DMS114 treated with DMSO at 0.1 percent for 48 hours (cell line): ENCODE measurements at regions not wholly inside any gene's neighbourhood (a gene's known extent, or its start where the extent isn't known, plus 50 kb on each side); places are given as distances from the start of the nearest gene placed in this dataset.

Experiments
- DNase-seq: peaks from one replicate; lab custom pipeline; 2025; ENCODE audit not compliant: unreplicated experiment; lab: John Stamatoyannopoulos, UW

DNA sequence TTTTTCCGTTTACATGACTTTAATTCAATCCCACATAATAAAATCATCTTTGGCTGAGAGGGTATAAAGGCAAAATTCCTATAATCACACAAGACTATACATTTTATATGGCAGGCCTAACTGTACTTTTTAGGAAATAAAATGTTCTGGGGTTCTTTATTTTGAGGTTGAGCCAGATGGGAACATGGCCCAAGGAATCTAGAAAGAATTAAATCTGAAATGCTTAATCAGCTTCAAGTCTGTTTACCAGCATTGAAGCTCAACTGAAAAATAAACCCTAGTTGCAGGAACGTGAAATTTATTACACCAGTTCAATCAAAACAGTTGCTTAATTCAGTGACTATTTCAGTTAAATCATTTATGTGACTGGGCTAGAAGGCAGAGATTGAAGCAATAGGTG lies 191.0 kb upstream of the BTG1 start:
- no peak for DNase-seq

GRCh38 chr12:92335831-92336230 lies 190.2 kb upstream of the BTG1 start:
- DNase-seq, result no peak

GRCh38 chr12:92334552-92334951 lies 188.9 kb upstream of the BTG1 start:
- no peak for DNase-seq

- no peak for DNase-seq
These were observed 186.9 kb upstream of the BTG1 start for GRCh38 chr12:92332552-92332951.

DNA sequence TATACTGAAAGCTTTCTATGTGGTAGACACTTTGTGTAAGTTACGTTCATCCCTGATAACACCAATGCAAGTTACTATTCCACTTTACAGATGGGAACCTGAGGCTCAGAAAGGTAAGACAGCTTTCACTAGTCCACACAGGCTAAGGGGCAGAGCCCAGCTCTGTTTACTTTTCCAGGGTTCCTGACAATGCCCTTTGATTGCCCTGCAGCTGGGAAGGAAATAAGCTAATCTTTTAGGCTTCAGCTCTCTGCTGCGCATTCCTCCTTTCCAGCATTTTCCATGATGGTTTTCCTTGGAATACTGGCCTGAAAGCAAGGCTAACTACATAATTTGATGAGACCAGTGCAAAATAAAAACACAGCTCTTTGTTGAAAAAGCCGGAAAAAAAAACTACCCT lies 185.7 kb upstream of the BTG1 start:
- DNase-seq, result no peak

GRCh38 chr12:92330654-92331053 lies 185.0 kb upstream of the BTG1 start:
- DNase-seq, result no peak

DNA sequence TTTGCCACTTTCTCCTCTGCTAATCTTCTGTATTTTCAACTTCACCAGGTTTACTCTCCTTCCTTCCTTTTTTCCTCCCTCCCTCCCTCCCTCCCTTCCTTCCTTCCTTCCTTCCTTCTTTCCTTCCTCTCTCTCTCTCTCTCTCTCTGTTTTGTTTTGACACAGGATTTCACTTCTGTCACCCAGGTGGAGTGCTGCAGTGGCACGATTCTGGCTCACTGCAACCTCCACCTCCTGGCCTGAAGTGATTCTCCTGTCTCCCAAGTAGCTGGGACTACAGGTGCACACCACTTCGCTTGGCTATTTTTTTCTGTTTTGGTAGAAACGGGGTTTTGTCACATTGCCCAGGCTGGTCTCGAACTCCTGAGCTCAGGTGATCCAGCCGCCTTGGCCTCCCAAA lies 181.2 kb upstream of the BTG1 start:
- no peak for DNase-seq

- DNase-seq, result no peak
These were observed 179.3 kb upstream of the BTG1 start for GRCh38 chr12:92324849-92325500.

DNA sequence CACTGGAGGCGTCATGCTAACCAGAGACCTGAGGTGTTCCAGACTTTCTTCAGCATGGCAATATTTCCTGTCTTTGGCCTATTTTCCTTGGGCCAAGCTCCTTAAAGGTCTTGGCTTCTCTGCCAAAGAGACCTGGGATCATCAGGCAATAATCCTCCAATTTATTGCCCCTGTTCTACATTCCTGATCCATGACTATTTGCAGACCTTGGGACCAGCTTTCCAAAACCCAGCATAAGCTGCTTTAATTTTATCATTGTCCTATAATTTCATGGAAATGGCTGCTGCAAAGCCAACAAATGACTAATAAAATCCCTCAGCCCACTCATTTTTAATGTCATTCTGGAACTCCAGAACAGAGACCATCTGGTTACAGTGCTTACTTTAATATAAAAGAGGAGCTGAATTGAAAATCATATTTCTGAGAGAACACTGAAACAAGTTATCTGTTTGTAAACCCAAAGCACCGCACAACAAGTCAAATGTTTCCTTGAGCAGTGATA lies 166.9 kb upstream of the BTG1 start:
- no peak for DNase-seq

DNA sequence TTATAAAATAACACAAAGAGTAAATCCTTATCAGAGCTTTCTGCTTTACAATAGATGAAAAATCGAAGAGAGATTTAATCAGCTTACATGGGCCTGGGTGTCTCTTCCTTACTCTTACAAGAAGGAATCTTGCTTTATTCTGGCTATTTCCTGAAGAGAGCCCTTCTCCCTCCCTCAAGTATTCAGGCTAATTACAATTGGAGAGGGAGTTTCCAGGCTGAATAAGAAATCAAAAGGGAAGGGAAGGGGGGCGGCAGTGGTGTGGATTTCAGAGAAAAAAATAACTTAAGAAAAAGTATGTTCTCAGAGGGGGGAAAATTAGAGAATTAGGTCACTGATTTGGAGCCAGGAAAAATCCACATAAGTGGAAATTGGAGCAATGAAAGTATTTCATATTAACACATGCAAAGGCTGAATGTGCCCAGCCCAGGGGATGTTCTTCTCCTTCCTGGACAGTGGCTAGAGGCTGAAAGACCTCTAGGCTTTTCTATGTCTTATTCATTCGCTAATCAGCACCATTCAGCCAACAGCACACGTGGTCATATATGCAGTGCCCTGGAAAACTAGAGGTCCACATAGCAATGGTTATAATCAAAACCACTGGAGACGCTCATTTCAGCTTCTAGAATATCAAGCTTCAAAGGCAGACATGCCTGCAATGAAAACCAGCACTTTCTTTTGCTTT lies 158.9 kb upstream of the BTG1 start:
- no peak for DNase-seq

GRCh38 chr12:92302041-92302829 lies 156.6 kb upstream of the BTG1 start:
- DNase-seq, result no peak

DNA sequence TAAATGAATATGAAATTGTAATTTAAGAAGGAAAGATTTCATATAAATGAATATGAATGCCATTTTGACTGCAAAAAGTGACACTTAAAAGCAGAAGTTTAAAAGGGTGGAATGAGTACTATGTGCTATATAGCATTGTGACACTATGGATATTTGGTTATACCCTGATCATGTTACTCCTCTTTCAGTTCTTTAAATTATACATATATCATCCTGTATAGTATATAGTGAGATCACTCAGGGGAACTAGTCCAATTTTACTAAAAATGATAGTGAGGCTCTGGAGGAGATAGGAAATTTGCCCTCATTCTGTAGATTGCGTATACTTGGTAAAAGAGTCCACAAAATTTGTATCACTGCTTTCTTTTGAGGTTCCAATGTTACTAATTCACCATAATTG lies 155.7 kb upstream of the BTG1 start:
- no peak for DNase-seq

DNA sequence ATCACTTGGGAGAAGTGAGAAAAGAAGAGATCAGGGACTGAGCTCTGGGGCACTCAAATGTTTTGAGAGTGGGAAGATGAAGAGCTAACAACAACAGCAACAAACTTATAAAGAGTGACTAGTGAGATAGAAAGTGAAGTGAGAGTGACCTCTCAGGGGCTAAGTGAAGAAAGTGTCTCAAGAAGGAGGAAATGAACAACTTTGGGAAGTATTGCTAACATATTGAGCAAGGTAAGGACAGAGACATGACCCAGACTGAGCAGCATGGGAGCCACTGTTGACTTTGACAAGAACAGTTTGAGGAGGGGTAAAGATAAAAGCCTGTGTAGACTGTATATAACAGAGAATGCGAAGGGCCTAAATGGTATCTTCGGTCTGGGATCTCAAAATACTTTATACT lies 155.1 kb upstream of the BTG1 start:
- no peak for DNase-seq

DNA sequence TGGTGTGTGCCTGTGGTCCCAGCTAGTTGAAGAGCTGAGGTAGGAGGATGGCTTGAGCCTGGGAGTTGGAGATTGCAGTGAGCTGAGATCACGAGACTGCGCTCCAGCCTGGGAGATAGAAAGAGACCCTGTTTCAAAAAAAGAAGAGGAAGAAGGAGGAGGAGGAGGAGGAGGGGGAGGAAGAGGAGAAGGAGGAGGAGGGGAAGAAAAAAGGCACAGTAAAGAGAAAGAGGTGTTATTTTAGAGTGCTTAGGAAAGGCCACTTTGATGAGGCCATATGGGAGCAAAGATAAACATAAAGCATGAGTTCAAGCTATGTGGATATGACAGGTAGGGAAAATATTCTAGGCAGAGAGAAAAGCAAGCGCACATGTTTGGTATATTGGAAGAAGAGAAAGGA lies 154.1 kb upstream of the BTG1 start:
- no peak for DNase-seq

DNA sequence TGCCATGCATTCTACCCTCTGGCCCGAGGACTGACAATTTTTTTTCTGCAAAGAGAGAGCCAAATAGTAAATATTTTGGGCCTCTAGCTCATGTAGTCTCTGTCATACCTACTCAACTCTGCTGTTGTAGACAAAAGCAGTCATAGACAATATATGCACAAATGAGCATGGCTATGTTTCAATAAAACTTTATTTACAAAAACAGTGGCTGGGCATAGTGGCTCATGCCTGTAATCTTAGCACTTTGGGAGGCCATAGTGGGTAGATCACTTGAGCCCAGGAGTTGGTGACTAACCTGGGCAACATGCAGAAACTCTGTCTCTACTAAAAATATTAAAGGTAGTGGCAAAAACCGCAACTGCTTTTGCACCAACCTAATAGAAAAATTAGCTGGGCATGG lies 153.7 kb upstream of the BTG1 start:
- no peak for DNase-seq

DNA sequence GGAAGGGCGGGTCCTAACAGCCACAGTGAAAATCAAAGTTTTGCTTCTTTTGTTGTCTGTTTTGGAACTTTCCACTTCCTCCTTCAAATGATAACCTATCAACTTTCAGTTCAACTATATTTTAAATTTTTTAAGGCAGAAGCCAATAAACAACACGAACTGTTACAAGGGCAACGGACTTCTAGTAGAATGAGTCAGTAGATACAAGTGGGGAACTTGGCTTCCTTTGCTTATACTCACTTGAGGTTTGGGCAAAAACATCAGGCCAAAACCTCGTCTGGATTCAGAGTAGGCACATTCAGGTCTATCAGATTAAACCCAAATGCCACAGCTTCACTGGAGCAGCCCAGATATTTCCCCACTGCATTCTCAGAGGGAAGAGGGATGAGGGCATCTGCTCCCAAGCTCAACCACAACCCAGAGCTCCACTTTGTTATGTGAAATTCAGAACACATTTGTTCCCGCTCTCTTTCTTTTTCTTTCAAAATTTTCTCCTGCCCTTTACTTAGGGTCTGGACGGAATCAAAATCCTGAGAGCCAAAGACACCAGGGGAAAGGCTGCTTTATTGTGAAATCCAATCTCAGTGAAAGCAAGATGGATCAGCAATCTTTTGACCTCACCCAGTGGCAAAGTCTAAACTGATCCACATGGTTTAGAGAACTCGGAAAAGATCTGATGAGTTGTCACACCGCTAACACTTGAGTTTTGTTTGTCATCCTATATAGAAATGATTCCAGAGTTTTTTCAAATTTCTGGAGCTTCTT lies 152.5 kb upstream of the BTG1 start:
- no peak for DNase-seq

GRCh38 chr12:92297405-92297804 lies 151.8 kb upstream of the BTG1 start:
- DNase-seq, result no peak

- no peak for DNase-seq
These were observed 149.9 kb upstream of the BTG1 start for GRCh38 chr12:92295523-92295922.

- no peak for DNase-seq
These were observed 149.2 kb upstream of the BTG1 start for GRCh38 chr12:92294676-92295440.

DNA sequence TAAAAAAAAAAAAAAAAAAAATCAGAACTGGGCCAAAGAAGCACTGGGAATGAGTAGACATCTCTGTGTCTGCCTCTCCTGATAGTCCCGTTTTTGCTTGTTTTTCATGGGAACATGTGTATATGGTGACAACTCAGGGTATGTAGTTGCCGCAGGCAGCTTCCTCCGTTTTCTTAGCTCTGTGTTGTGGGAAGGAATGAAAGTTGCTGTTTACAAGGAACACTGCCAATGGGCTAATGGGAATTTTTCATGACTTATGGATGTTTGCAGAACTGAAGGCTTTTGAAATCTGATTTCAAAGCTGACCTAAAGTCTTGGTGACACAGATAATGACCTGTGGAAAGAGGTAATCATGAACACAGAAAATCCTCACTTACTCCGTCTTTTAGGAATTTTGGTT lies 146.4 kb upstream of the BTG1 start:
- DNase-seq, result no peak

DNA sequence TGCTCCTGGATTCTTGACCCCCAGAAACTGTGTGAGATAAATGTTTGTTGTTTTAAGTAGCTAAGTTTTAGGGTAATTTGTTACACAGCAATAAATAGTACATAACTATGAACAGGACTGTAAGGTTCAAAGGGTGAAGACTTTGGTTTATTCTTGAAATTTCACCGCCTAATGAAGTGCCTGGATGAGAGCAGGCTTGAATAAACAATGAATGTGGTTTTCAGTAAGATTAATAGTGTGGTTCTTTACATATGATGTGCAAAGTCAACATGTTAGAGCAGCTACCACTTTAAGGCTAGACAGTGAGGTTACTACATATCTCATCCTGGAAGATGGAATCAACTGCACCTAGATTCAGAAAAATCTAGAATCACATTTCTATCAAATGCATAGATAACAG lies 145.2 kb upstream of the BTG1 start:
- no peak for DNase-seq
